Ecto neural progenitor cell (in vitro differentiated cells): ENCODE measurements at regions not wholly inside any gene's neighbourhood (a gene's known extent, or its start where the extent isn't known, plus 50 kb on each side); places are given as distances from the start of the nearest gene placed in this dataset.
"Not testable (repeated sequence)": the region's sequence is repeated elsewhere in the genome, so short reads cannot be mapped to it uniquely, and the experiment has no call there.

Experiments used
- DNase-seq: peaks from one replicate; pipeline ENCODE4 v3.0.0-alpha.2; 2018; ENCODE audit warnings: low spot score

GRCh38 chr2:87515226-87515625 lies 232.7 kb upstream of the PLGLB2 start:
- DNase-seq, result not testable (repeated sequence)

- not testable (repeated sequence) for DNase-seq
Measured at GRCh38 chr2:87515875-87516274, 232.0 kb upstream of the PLGLB2 start.

GRCh38 chr2:87516369-87516967 lies 231.4 kb upstream of the PLGLB2 start:
- DNase-seq, result not testable (repeated sequence)

GRCh38 chr2:87517438-87517837 lies 230.4 kb upstream of the PLGLB2 start:
- not testable (repeated sequence) for DNase-seq

GRCh38 chr2:87518066-87518465 lies 229.8 kb upstream of the PLGLB2 start:
- not testable (repeated sequence) for DNase-seq

GRCh38 chr2:87518547-87518946 lies 229.3 kb upstream of the PLGLB2 start:
- DNase-seq, result not testable (repeated sequence)

GRCh38 chr2:87519158-87520011 lies 228.5 kb upstream of the PLGLB2 start:
- DNase-seq, result not testable (repeated sequence)

- not testable (repeated sequence) for DNase-seq
Measured at GRCh38 chr2:87521057-87521456, 226.8 kb upstream of the PLGLB2 start.

GRCh38 chr2:87521489-87521888 lies 226.4 kb upstream of the PLGLB2 start:
- not testable (repeated sequence) for DNase-seq

GRCh38 chr2:87524619-87525188 lies 223.2 kb upstream of the PLGLB2 start:
- DNase-seq, result not testable (repeated sequence)

- DNase-seq, result not testable (repeated sequence)
Measured at GRCh38 chr2:87525497-87525991, 222.3 kb upstream of the PLGLB2 start.

GRCh38 chr2:87526258-87526657 lies 221.6 kb upstream of the PLGLB2 start:
- not testable (repeated sequence) for DNase-seq

GRCh38 chr2:87531968-87532715 lies 215.7 kb upstream of the PLGLB2 start:
- DNase-seq, result not testable (repeated sequence)

- not testable (repeated sequence) for DNase-seq
Measured at GRCh38 chr2:87533390-87534272, 214.3 kb upstream of the PLGLB2 start.

- DNase-seq, result not testable (repeated sequence)
Measured at GRCh38 chr2:87534273-87534889, 213.5 kb upstream of the PLGLB2 start.

- not testable (repeated sequence) for DNase-seq
Measured at GRCh38 chr2:87536427-87536826, 211.5 kb upstream of the PLGLB2 start.

GRCh38 chr2:87537251-87537671 lies 210.6 kb upstream of the PLGLB2 start:
- not testable (repeated sequence) for DNase-seq

GRCh38 chr2:87538268-87538667 lies 209.6 kb upstream of the PLGLB2 start:
- not testable (repeated sequence) for DNase-seq

- DNase-seq, result not testable (repeated sequence)
Measured at GRCh38 chr2:87539151-87539943, 208.5 kb upstream of the PLGLB2 start.
